ENCODE measurements at regions not wholly inside any gene's neighbourhood (a gene's known extent, or its start where the extent isn't known, plus 50 kb on each side); places are given as distances from the start of the nearest gene placed in this dataset.

- no peak for TF ChIP-seq PRDM15 (CRISPR knock-in tag; IDR thresholded peaks at IDR 0.05)
- TF ChIP-seq RBBP5 (conservative IDR thresholded peaks at IDR 0.05) = no peak
- TF ChIP-seq POLR2AphosphoS2 (IDR thresholded peaks at IDR 0.05; ENCODE audit: low read depth, low read length) = no peak
- no peak for TF ChIP-seq ZBTB40 (IDR thresholded peaks at IDR 0.05; ENCODE audit: borderline replicate concordance)
- no peak for TF ChIP-seq RELB (IDR thresholded peaks at IDR 0.05; ENCODE audit: low read depth)
- no peak for TF ChIP-seq BACH1 (IDR thresholded peaks at IDR 0.05; ENCODE audit: borderline replicate concordance)
- TF ChIP-seq KDM1A (IDR thresholded peaks at IDR 0.05; ENCODE audit: borderline replicate concordance) = no peak
Measured at GRCh38 chr12:77734214-77734883, 96.3 kb upstream of the NAV3 start (continued).

Measured in GM12878 (cell line).